Right cardiac atrium (tissue), 5 donors: ENCODE measurements at regions not wholly inside any gene's neighbourhood (a gene's known extent, or its start where the extent isn't known, plus 50 kb on each side); places are given as distances from the start of the nearest gene placed in this dataset.

ENCODE experiments used
- ATAC-seq, 2 donors: fragments of 200-7000 bp; cut with Tn5 transposase; one replicate each; pipeline versions ENCODE4 v1.8.0 to v1.9.1; 2020; ENCODE audit warnings: moderate library complexity in 2 of 2, mild to moderate bottlenecking in 1 of 2
- DNase-seq, 3 donors: peaks; one replicate each; pipeline ENCODE4 v3.0.0-alpha.2; 2020
- H3K27ac ChIP-seq: one replicate; pipeline ENCODE4 v1.5.1; 2013; ENCODE audit warnings: mild to moderate bottlenecking, low read length, control low read depth, moderate library complexity
- H3K27me3 ChIP-seq: one replicate; pipeline ENCODE4 v1.6.1; 2013; ENCODE audit not compliant: control insufficient read depth, insufficient read depth
- H3K4me1 ChIP-seq: one replicate; pipeline ENCODE4 v1.6.1; 2013; ENCODE audit warnings: low read length; ENCODE audit not compliant: control insufficient read depth, insufficient read depth
- H3K4me3 ChIP-seq: one replicate; pipeline ENCODE4 v1.5.1; 2013; ENCODE audit warnings: low read length, control low read depth
- H3K9me3 ChIP-seq: one replicate; pipeline ENCODE4 v1.6.1; 2013; ENCODE audit warnings: low read length; ENCODE audit not compliant: control insufficient read depth
- WGBS: extraction: QIAGEN DNeasy Blood & Tissue Kit; methylation state at CpG from one replicate; pipeline ENCODE4 v1.1.7; 2013; 5-methylcytosine and 5-hydroxymethylcytosine counted together
- intact Hi-C, 4 donors: fragments of 100-400 bp; cut with DNase I; formaldehyde crosslinking; loops; one replicate each; pipeline versions ENCODE4 v1.11.0 to v1.14.0; 2022 to 2023
- donor health status: healthy with polysubstance abuse.
- donor health status: DM: no; HTN: yes; CAD: no.
- donor health status: DM: no; HTN: no; CAD: no.
- donor health status: DM: no; HTN: yes; CAD: no; lungs with severe emphysema.
- donor health status: DM: yes; HTN: yes; CAD: no.

- Histone ChIP-seq H3K27me3 (no peaks in the 10 kb centered on the region), H3K4me3 (no peak overlapping the region), H3K9me3 (no peaks in the 10 kb centered on the region), H3K27ac (no peak overlapping the region), H3K4me1 (no peaks in the 10 kb centered on the region)
- DNase-seq (no peak), ATAC-seq (no peak)
- intact Hi-C loops: no loop called here
Measured at GRCh38 chr3:36615861-36616260, 148.5 kb downstream of the DCLK3 start.

- Histone ChIP-seq H3K4me3 (no peak overlapping the region), H3K27ac (no peak overlapping the region), H3K27me3 (no peaks in the 10 kb centered on the region), H3K9me3 (no peaks in the 10 kb centered on the region), H3K4me1 (no peaks in the 10 kb centered on the region)
- ATAC-seq (no peak), DNase-seq (no peak)
- intact Hi-C loops: no loop called here
- 41% methylated on average over 4 of the region's 4 CpGs for WGBS
Measured at GRCh38 chr3:36606871-36607765, 157.2 kb downstream of the DCLK3 start.

- Histone ChIP-seq H3K27ac (no peak overlapping the region), H3K27me3 (peaks cover 2% of the 10 kb centered on the region), H3K9me3 (no peaks in the 10 kb centered on the region), H3K4me1 (no peaks in the 10 kb centered on the region), H3K4me3 (no peak overlapping the region)
- 50% methylated on average over 3 of the region's 3 CpGs for WGBS
- intact Hi-C loops: no loop called here
- no peak for DNase-seq
- no peak for ATAC-seq
Measured at GRCh38 chr3:36603423-36603822, 160.9 kb downstream of the DCLK3 start.

DNA sequence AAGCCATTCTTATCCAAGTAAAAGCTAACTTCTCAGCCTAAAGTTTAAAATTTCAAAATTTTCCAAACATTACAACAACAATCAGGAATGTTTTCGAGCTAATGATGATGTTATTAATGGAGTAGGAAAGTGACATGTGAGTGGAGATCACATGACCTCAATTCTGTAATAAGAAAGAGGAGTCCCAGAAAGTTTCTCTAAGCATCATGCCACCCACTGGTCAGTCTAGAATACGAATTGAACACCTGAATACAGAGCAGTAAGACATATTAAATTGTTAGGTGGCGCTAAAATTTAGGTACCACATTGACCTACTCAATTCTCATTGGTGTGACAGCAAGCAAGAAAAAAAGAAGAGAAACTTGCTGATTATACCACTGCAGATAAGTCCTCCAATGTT, 163.9 kb downstream of the DCLK3 start:
- H3K27me3 ChIP-seq: peaks cover 2% of the 10 kb centered on the region
- no peaks in the 10 kb centered on the region for H3K9me3 ChIP-seq
- H3K27ac ChIP-seq: no peak overlapping the region
- no peaks in the 10 kb centered on the region for H3K4me1 ChIP-seq
- no peak overlapping the region for H3K4me3 ChIP-seq
- ATAC-seq (no peak), DNase-seq (no peak)
- WGBS: 76% methylated on average over 3 of the region's 3 CpGs
- intact Hi-C loops: no loop called here
